Hepatocyte (in vitro differentiated cells): ENCODE measurements at regions not wholly inside any gene's neighbourhood (a gene's known extent, or its start where the extent isn't known, plus 50 kb on each side); places are given as distances from the start of the nearest gene placed in this dataset.

Experiments
- DNase-seq: peaks from one replicate; pipeline ENCODE4 v3.0.0-alpha.2; 2016; ENCODE audit warnings: low spot score
- H2AFZ ChIP-seq: fragments of 200-600 bp; sonication (generic); 2 replicates; pipeline ENCODE4 v1.6.0; 2016; ENCODE audit warnings: antibody characterized with exemption, mild to moderate bottlenecking
- H3K27ac ChIP-seq: fragments of 200-600 bp; sonication (generic); 2 replicates; pipeline ENCODE4 v1.5.1; 2016; ENCODE audit warnings: mild to moderate bottlenecking
- H3K27me3 ChIP-seq: fragments of 200-600 bp; sonication (generic); 2 replicates; pipeline ENCODE4 v1.6.1; 2016
- H3K36me3 ChIP-seq: fragments of 200-600 bp; sonication (generic); replicated peaks from 2 replicates; pipeline ENCODE4 v1.5.1; 2016; ENCODE audit warnings: low read depth; ENCODE audit not compliant: insufficient read depth
- H3K4me1 ChIP-seq: fragments of 200-600 bp; sonication (generic); 2 replicates; pipeline ENCODE4 v1.5.1; 2016; ENCODE audit warnings: mild to moderate bottlenecking, moderate library complexity; ENCODE audit not compliant: insufficient read depth
- H3K4me2 ChIP-seq: fragments of 200-600 bp; sonication (generic); 2 replicates; pipeline ENCODE4 v1.6.0; 2016
- H3K4me3 ChIP-seq: fragments of 200-600 bp; sonication (generic); 2 replicates; pipeline ENCODE4 v1.5.1; 2016; ENCODE audit warnings: mild to moderate bottlenecking
- H3K79me2 ChIP-seq: fragments of 200-600 bp; sonication (generic); 2 replicates; pipeline ENCODE4 v1.6.0; 2017; ENCODE audit warnings: mild to moderate bottlenecking
- H3K9me2 ChIP-seq: fragments of 200-600 bp; sonication (generic); replicated peaks from 2 replicates; pipeline ENCODE4 v1.6.0; 2017; ENCODE audit warnings: mild to moderate bottlenecking; ENCODE audit not compliant: insufficient read depth
- H3K9me3 ChIP-seq: fragments of 200-600 bp; sonication (generic); 2 replicates; pipeline ENCODE4 v1.5.1; 2016; ENCODE audit warnings: low read depth, mild to moderate bottlenecking
- H4K20me1 ChIP-seq: fragments of 200-600 bp; sonication (generic); 2 replicates; pipeline ENCODE4 v1.6.0; 2016; ENCODE audit warnings: mild to moderate bottlenecking; ENCODE audit not compliant: insufficient read depth, poor library complexity, severe bottlenecking
- EZH2 ChIP-seq: fragments of 200-600 bp; sonication (generic); IDR thresholded peaks from 2 replicates; pipeline ENCODE4 v1.6.1; 2016; ENCODE audit warnings: antibody characterized with exemption, mild to moderate bottlenecking, borderline replicate concordance
- EZH2phosphoT487 ChIP-seq: fragments of 200-600 bp; sonication (generic); IDR thresholded peaks from one replicate; pipeline ENCODE4 v1.6.1; 2018; ENCODE audit warnings: antibody characterized with exemption, mild to moderate bottlenecking, low read depth, moderate library complexity; ENCODE audit not compliant: unreplicated experiment, severe bottlenecking
- WGBS: methylation state at CpG from one replicate; pipeline ENCODE4 v1.1.6; 2016; ENCODE audit warnings: low lambda C conversion rate; ENCODE audit errors: missing lambda C conversion rate; 5-methylcytosine and 5-hydroxymethylcytosine counted together
- TF ChIP-seq, protein P1 (sequence below): fragments of 200-600 bp; sonication (generic); IDR thresholded peaks from 2 replicates; pipeline ENCODE4 v1.5.1; 2016; ENCODE audit warnings: antibody characterized with exemption, mild to moderate bottlenecking; ENCODE audit not compliant: poor library complexity

DNA sequence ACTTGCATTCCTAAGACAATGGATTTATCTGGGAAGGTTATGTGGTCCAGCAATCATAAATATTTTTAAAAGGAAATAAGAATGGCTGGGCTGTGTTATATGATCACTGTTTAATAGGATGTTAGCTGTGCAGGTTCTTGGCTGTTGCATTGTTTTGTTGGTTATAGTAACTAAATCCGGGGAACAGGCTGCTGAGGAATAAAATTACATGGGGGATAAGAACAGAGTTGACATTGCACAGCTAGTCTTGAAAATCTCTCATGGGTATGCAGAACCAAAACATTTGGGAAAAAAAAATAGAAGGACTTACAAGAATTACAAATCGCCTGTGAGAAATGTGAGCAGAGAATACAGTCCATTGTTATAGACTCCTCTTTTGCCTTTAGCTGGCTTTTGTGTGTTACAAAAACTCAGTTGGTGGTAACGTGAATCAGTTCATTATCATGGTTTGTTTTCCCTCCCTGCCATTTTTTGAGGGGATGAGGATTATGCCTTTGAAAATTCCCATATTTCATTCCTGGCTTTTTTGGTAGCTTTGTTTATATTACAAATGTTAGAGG, 375.3 kb upstream of the DAB2 start:
- Histone ChIP-seq H2AFZ (no peak overlapping the region), H3K79me2 (no peaks in the 10 kb centered on the region), H3K27ac (no peak overlapping the region), H3K9me3 (no peaks in the 10 kb centered on the region), H3K36me3 (no peaks in the 10 kb centered on the region), H3K4me3 (no peak overlapping the region), H3K4me2 (no peak overlapping the region), H4K20me1 (no peaks in the 10 kb centered on the region), H3K4me1 (no peaks in the 10 kb centered on the region), H3K9me2 (no peaks in the 10 kb centered on the region), H3K27me3 (no peaks in the 10 kb centered on the region)
- no peak for DNase-seq
- TF ChIP-seq EZH2 (no peak), EZH2phosphoT487 (no peak)
- TF ChIP-seq, protein P1, sequence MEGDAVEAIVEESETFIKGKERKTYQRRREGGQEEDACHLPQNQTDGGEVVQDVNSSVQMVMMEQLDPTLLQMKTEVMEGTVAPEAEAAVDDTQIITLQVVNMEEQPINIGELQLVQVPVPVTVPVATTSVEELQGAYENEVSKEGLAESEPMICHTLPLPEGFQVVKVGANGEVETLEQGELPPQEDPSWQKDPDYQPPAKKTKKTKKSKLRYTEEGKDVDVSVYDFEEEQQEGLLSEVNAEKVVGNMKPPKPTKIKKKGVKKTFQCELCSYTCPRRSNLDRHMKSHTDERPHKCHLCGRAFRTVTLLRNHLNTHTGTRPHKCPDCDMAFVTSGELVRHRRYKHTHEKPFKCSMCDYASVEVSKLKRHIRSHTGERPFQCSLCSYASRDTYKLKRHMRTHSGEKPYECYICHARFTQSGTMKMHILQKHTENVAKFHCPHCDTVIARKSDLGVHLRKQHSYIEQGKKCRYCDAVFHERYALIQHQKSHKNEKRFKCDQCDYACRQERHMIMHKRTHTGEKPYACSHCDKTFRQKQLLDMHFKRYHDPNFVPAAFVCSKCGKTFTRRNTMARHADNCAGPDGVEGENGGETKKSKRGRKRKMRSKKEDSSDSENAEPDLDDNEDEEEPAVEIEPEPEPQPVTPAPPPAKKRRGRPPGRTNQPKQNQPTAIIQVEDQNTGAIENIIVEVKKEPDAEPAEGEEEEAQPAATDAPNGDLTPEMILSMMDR, result no peak
- WGBS, result 56% methylated on average over 3 of the region's 3 CpGs

DNA sequence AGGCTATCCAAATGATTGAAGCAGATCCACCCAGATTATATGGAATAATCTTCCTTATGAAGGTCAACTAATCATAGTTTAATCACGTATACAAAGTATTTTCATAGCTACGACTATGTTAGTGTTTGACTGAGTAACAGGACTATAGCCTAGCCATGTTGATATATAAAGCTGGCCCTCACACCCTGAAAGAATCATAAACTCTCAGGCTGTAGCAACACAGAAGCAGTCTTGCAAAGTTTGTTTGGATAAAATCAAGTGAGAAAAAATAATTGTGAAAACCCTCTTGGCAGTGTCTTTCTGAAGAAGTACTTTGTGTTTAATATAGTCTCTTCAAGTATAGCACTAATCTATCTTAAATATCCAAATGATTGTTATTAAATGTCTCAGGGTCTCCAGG, 374.5 kb upstream of the DAB2 start:
- 61% methylated on average over 2 of the region's 2 CpGs for WGBS
- H3K4me3 ChIP-seq, result no peak overlapping the region

DNA sequence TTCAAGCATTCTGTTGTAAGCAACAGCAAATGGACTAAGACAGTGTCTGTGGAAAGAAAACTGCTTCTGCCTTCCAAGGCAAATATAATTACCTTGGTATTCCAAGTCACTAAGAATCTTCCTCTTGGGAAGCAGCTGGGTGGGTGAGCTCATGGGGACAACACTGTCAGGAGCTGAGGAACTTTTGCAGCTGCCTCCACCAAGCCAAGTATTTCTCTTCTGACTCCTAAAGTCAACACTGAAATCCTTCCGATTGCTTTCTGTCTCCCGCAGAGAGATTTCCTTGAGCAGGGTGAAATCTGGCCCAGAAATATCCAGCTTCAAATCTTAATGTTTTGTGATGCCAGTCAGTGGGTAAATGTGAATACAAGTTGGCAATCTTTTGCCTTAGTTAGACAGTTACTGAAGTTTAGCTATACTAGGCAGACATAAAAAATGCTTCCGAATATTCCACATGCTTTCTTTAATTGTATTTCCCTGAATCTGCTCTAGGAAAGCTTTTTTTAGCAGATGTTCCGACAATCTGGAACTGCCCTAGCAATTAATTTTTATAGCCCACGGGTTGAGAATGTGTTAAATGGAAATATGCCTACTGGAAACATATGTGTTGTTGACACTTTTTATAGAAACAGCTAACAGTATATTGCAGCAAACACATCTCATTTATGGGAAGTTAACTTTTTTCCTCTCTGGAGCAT, 369.9 kb upstream of the DAB2 start:
- no peak for DNase-seq
- Histone ChIP-seq H3K4me1 (no peaks in the 10 kb centered on the region), H3K9me3 (no peaks in the 10 kb centered on the region), H4K20me1 (no peaks in the 10 kb centered on the region), H3K36me3 (no peaks in the 10 kb centered on the region), H3K27ac (no peak overlapping the region), H2AFZ (no peak overlapping the region), H3K79me2 (no peaks in the 10 kb centered on the region), H3K9me2 (no peaks in the 10 kb centered on the region), H3K27me3 (no peaks in the 10 kb centered on the region), H3K4me2 (no peak overlapping the region), H3K4me3 (no peak overlapping the region)
- WGBS, result 41% methylated on average over 5 of the region's 5 CpGs
- TF ChIP-seq EZH2, result no peak
- TF ChIP-seq EZH2phosphoT487, result no peak
- TF ChIP-seq, protein P1, result no peak

More for the DNA sequence above, 374.5 kb upstream of the DAB2 start:
- no peaks in the 10 kb centered on the region for H3K4me1 ChIP-seq
- no peaks in the 10 kb centered on the region for H3K36me3 ChIP-seq
- no peak overlapping the region for H3K4me2 ChIP-seq
- TF ChIP-seq EZH2, result no peak
- no peak for TF ChIP-seq EZH2phosphoT487
- TF ChIP-seq, protein P1, result no peak
- H3K79me2 ChIP-seq, result no peaks in the 10 kb centered on the region
- H3K27ac ChIP-seq, result no peak overlapping the region
- no peaks in the 10 kb centered on the region for H3K9me3 ChIP-seq
- H4K20me1 ChIP-seq, result no peaks in the 10 kb centered on the region
- no peaks in the 10 kb centered on the region for H3K9me2 ChIP-seq
- no peak for DNase-seq
- H3K27me3 ChIP-seq, result no peaks in the 10 kb centered on the region
- H2AFZ ChIP-seq, result no peak overlapping the region
